IPS-NIHi11 (cell line): ENCODE measurements at regions not wholly inside any gene's neighbourhood (a gene's known extent, or its start where the extent isn't known, plus 50 kb on each side); places are given as distances from the start of the nearest gene placed in this dataset.
"Not testable (repeated sequence)": the region's sequence is repeated elsewhere in the genome, so short reads cannot be mapped to it uniquely, and the experiment has no call there.

Experiments used
- DNase-seq: peaks from one replicate; pipeline ENCODE4 v3.0.0; 2012; ENCODE audit warnings: mixed read lengths, low spot score

DNA sequence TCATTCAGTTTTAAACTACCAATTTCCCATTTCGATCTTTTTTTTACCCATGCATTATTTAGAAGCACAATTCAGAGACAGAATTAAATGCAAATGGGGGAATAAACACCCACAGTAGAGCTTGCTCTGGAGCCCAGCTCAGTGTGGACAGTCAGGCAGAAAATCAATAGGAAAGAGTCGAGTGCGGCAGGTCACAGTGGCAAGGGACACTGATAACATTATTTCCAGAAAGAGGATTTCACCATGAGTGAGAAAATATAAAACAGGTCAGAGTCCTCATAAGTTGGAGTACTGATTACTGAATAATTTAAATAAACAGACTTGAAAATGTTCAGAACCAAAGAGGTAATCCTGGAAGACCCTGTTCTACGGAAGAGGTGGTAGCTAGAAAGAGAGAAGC is 532.5 kb downstream of the CCSER2 start:
- DNase-seq, result no peak

DNA sequence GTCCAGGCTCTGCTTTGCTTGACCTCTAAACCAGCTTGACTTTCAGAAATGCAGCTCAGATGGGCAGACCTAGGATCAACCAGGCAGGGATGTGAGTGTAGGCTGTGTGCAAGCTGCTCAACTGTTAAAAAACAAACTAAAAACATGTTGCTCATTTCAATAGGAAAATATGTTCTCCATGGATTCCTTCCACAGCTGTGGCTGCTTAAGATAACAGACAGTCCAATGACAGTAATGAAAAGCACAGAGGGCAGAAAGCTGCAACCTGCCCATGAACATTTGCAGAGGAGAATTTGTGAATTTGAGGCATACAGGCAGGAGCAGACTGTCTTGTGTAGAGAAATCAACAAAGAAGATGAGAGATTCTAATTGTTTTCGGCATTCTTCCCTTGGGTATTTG is 534.2 kb downstream of the CCSER2 start:
- no peak for DNase-seq

DNA sequence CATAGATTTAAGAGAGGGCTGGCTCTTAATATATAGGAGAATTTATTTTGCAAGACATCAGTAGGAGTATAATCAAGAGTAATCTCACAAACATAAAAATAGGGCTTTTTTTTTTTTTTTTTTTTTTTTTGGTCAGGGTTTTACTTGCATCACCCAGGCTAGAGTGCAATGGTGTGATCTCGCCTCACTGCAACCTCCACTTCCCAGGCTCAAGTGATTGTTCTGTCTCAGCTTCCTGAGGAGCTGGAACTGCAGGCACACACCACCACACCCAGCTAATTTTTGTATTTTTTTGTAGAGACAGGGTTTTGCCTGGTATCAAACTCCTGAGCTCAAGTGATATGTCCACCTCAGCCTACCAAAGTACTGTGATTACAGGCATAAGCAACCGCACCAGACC is 535.3 kb downstream of the CCSER2 start:
- DNase-seq, result no peak

GRCh38 chr10:84876116-84876999 is 548.0 kb downstream of the CCSER2 start:
- no peak for DNase-seq

GRCh38 chr10:84879991-84880390 is 551.6 kb downstream of the CCSER2 start:
- no peak for DNase-seq

GRCh38 chr10:84881696-84882095 is 553.3 kb downstream of the CCSER2 start:
- DNase-seq, result not testable (repeated sequence)

GRCh38 chr10:84890706-84891105 is 562.3 kb downstream of the CCSER2 start:
- no peak for DNase-seq

DNA sequence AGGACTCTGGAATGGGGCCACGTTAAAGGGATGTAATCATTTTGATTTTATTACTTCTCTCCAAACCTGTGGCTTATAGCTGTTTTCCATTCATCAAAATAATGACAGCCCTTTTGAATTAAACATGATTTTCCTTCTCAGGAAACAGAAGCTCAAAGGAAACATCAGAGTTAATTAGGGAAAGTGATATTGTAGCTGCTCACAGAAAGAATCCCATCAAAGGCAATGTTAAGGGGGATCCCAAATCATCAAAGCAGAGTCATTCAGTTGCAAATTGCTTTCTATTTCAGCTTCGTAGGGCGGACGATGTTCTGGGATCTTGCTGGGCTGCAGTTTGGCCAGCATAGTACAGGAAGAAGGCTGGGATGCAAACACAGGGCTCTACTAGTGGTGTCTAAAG is 563.2 kb downstream of the CCSER2 start:
- no peak for DNase-seq

DNA sequence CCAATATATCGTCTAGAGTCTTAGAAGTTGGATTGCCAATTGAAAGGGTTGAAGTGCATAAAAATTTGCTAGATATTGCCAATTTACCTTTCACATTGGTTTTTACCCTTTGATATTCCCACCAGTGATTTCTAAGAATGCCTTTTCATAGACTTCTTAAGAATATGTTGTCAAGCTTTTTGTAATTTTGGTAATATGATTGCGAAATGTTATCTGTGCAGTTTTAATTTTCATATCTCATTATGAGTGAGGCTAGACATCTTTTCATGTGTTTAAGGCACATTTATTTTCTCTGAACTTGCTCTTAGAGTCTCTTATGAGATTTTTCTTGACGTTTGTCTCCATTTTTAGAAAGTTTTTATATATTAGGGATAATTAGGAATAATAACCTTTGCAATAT is 567.2 kb downstream of the CCSER2 start:
- no peak for DNase-seq

DNA sequence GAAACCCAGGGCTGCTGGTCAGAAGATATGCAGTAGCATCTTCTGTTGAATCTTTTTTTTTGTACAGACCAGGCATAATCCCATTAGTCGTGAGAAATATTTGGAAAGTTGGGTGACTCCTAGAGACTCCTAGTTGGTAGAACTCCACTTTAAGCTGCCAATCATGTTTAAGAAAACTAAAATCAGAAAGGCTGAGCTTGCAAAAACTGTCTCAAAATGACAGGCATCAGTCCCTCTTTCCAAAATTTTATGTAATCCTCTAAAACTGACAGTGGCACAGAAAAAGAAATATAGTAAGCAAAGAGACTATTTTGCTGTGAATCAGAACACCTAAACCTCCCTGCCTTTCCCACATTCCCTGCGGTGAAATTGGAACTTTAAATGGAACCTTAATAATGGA is 568.5 kb downstream of the CCSER2 start:
- no peak for DNase-seq

DNA sequence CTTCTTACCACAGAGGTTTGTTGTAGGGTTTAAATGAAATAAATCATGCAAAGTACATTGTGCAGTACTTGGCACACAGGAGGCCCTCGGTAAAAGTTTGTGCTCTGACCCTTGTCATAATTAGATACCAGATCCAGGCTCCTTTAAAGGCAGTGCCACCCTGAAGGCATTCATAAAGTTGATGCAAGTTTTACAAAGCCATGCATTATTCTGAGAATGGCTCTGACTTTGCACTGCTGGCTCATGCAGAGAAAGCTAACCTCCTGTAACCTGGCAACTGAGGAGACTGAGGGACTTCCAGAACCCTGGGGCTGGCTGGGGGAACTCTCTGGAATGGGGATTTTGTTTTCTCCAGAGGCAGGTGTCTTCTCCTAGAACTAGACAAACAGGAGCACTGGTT is 570.9 kb downstream of the CCSER2 start:
- no peak for DNase-seq

DNA sequence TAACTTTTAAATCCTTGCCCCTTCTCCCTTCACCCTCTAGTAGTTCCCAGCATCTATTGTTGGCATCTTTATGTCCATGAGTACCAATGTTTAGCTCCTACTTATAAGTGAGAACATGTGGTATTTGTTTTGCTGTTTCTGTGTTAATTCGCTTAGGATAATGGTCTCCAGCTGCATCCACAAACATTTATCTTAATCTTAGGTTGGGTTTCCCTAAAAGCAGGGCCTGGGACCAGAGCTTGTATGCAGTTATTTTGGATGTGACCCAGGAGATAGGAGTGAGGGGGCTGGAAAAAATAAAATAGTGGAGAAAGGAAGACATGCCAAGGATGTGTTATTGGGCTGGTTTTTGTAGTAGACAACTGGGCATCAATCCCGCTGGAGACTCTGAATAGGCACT is 571.8 kb downstream of the CCSER2 start:
- no peak for DNase-seq

GRCh38 chr10:84901885-84902284 is 573.5 kb downstream of the CCSER2 start:
- no peak for DNase-seq

DNA sequence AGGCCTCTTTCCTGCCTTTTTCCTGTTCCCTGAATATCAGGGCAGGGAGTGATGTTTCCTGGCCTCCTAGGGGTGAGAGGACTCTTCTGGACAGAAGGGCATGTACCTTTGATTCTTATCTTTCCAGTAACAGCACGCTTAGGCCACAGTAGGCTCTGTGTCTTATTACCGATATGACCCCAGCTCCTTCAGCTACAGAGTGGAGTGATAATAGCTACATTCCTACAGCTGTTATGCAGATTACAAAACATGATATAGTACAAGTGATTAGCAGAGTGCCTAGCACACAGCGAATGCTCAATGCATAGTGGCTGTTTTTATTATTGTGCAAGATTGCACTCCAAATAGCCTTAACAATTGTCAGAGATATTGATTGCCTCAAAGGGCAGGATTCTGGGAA is 574.2 kb downstream of the CCSER2 start:
- DNase-seq, result no peak

DNA sequence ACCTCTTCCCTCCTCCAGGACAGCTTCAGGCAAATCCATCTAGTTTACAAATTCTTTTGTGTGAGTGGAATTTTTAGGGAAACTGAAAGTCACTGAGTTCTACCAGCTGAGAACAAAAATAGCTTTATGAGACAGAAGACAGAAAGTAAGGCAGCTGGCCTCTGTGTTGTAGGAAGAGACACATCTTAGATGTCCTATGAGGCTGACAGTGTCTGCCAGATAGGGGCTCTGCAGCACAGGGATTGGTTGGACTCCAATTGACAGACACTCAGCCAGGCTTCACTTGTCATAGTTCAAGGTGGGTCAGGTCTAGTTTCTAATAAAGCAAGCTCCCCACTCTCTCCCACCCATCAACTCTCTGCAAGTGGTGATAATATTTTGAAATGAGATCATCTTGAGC is 574.9 kb downstream of the CCSER2 start:
- DNase-seq, result no peak

- no peak for DNase-seq
These were observed 579.1 kb downstream of the CCSER2 start for GRCh38 chr10:84907461-84908009.

DNA sequence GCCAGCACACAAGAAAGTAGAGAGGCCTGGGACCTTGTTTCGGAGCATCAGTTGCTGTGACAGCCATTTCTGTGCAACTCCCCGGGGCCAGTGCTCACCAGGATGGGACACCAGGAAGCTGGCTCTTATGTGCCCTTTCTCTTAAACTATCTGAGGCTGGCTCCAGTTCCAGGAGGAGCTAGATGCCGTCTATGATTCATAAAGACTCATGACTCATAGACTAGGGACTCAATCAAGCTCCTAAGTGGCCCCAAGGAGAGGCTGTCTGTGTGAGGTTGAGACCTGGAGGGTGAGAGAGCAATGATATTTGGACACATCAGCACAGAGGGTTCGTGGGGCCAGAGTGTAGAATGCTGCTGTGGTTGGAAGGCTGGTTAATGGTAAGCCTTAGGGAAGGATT is 580.1 kb downstream of the CCSER2 start:
- DNase-seq, result no peak

DNA sequence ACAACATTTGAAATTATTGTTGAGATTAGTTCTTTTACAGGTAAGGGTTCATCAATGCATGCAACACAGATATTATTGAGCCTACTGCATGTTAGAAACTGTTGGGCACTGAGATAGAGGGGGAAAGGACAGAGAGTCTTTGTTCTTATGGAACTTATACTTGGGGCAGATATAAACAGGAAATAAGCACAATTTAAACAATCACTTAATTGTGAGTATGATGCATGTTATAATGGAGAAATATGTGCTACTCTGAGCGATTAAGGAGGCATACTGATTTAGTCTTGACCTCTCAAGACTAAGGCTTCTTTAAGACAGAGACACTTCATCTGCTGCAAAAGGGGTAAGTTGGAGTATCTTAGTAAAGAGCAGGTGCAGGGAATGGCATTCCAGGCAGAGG is 593.3 kb downstream of the CCSER2 start:
- DNase-seq, result no peak

GRCh38 chr10:84924131-84924530 is 595.7 kb downstream of the CCSER2 start:
- no peak for DNase-seq

DNA sequence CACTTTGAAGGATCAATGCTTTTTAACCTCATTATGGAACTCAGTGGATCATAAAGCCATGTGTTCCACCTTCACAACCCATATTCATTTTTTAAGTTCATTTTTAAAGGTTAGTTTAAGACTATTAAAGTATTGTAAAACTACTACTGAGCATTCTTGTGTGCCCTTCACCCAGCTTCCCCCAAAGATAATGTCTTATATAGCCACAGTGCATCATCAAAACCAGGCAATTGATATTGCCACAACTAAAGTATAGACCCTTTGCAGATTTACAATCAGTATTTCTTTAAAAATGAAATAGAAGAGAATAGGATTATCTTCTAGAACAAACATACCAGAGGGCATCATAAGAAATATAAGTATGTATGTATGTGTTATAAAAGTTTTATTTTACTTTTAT is 597.1 kb downstream of the CCSER2 start:
- DNase-seq, result no peak

GRCh38 chr10:84933402-84933801 is 605.0 kb downstream of the CCSER2 start:
- DNase-seq, result no peak

- no peak for DNase-seq
These were observed 607.4 kb downstream of the CCSER2 start for GRCh38 chr10:84935772-84936171.

- no peak for DNase-seq
These were observed 609.9 kb downstream of the CCSER2 start for GRCh38 chr10:84938117-84938905.
